GM18868 (cell line): ENCODE measurements at regions not wholly inside any gene's neighbourhood (a gene's known extent, or its start where the extent isn't known, plus 50 kb on each side); places are given as distances from the start of the nearest gene placed in this dataset.
"Not testable (repeated sequence)": the region's sequence is repeated elsewhere in the genome, so short reads cannot be mapped to it uniquely, and the experiment has no call there.

Experiments
- ATAC-seq: cut with Tn5 transposase; IDR thresholded peaks from one replicate; pipeline ENCODE4 v1.9.1; 2021; ENCODE audit warnings: mild to moderate bottlenecking, moderate library complexity; ENCODE audit not compliant: unreplicated experiment

- ATAC-seq = no peak
These were observed 547.2 kb downstream of the ANKRD7 start for GRCh38 chr7:118771672-118772071.

GRCh38 chr7:118777308-118777707 is 552.8 kb downstream of the ANKRD7 start:
- no peak for ATAC-seq

- ATAC-seq = no peak
These were observed 568.2 kb downstream of the ANKRD7 start for GRCh38 chr7:118792682-118793081.

- ATAC-seq = no peak
These were observed 569.1 kb downstream of the ANKRD7 start for GRCh38 chr7:118793582-118793981.

- no peak for ATAC-seq
These were observed 569.9 kb downstream of the ANKRD7 start for GRCh38 chr7:118794419-118794818.

DNA sequence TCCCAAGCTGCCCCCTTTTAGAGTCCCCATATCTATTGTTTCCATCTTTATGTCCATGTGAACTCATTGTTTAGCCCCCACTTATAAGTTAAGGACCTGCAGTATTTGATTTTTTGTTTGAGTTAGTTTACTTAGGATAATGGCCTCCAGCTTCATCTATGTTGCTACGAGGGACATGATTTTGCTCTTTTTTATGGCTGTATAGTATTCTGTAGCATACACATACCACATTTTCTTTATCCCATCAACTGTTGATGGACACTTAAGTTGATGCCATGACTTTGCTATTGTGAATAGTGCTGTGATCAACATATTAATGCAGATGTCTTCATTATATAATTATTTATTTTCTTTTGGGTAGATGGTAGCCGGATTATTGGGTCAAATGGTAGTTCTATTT is 576.9 kb downstream of the ANKRD7 start:
- ATAC-seq = no peak

GRCh38 chr7:118802726-118803125 is 578.2 kb downstream of the ANKRD7 start:
- no peak for ATAC-seq

GRCh38 chr7:118826246-118826645 is 601.7 kb downstream of the ANKRD7 start:
- no peak for ATAC-seq

GRCh38 chr7:118836933-118837332 is 612.4 kb downstream of the ANKRD7 start:
- peak; percentile 98 for ATAC-seq

GRCh38 chr7:118839515-118839914 is 615.0 kb downstream of the ANKRD7 start:
- ATAC-seq = no peak

DNA sequence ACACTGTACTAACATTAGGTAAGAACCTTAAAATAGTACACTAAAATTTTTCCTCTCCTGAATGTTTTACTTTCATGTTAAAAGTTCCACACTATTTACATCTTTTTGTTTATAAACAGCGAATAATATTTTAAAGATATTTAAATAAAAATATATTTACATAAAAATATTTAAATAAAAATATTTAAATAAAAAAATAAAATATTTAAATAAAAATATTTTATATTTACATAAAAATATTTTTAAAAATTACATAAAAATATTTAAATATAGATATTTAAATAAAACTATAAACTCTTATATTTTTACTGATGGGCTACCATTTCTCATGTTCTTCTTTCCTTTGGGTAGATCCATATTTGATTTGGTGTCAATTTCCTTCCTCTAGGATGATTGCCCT is 619.0 kb downstream of the ANKRD7 start:
- ATAC-seq = no peak

GRCh38 chr7:118844748-118845147 is 620.2 kb downstream of the ANKRD7 start:
- no peak for ATAC-seq

DNA sequence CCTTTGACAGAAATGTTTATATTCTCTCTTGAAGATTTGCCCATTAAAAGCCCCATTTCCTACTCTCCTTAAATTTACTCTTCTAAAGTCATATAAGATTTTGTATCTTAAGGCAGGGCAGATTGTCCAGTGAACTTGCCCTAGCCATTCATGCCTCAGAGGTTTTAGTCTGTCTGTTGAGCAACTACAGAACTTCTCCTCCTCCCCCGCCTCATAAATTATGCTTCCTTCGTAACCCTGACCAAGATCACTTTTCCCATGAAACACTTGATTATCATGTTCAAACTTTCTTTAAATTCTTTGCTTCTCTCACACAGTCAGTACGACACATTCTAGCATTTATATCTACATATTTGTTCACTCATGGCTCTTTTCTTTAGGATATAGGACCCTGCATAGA is 621.3 kb downstream of the ANKRD7 start:
- ATAC-seq = no peak

DNA sequence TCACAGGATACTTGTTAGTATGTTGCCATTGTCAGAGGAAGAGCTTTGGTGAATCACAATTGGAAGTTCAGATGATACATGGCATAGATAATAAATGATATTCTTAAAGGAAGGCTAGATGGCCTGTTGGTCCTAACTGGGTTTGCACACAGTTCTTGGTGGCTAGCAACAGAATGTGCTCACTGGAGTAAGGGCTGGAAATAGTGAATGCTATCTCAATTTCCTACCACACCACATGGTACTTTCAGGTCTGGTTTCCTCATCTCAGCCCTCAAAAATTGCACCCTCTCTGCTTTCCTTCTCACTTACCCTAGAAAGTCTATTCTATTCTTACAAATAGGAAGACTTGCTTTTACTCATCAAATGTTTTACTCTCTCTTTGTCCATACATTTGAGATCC is 622.5 kb downstream of the ANKRD7 start:
- ATAC-seq = no peak

DNA sequence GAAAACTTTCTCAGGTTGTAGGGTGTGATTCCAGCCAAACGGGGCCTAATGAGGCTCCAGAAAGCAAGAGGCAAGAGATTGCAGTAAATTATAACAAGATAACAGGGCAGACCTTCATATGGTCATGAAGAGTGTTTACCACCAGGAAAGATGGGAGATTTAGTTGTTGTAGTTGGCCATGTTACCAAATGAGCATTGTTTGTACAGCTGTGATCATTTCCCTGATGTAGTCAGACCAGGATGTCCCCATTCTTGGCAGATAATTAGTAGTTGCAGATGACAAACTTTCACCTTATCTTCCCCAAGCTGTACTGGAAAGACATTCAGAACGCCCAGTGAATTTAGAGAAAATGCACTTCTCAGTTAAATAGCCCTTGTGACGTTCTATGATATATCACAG is 630.8 kb downstream of the ANKRD7 start:
- no peak for ATAC-seq

GRCh38 chr7:118858651-118859149 is 634.2 kb downstream of the ANKRD7 start:
- ATAC-seq = no peak

- no peak for ATAC-seq
These were observed 637.1 kb downstream of the ANKRD7 start for GRCh38 chr7:118861581-118861980.

- no peak for ATAC-seq
These were observed 638.2 kb downstream of the ANKRD7 start for GRCh38 chr7:118862740-118863139.

DNA sequence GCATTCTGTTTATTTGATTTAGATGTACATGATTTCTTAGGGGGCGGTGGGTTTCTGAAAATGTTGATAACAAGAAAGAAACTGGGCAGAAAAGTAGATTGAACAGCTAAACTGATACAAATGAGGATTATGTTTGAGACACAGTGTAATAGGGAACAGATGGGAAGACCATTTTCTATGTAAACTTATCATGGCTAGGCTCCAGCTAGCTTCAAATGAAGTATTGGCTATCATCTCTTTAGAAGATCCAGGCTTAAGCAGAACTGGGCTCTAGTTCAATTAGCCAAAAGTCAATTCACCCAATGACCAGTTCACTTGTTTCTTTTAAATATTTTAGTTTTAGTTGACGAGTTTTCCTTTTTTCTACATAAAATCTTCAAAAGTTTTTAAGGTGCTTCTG is 639.5 kb downstream of the ANKRD7 start:
- ATAC-seq = no peak

- no peak for ATAC-seq
These were observed 643.4 kb downstream of the ANKRD7 start for GRCh38 chr7:118867860-118868259.

DNA sequence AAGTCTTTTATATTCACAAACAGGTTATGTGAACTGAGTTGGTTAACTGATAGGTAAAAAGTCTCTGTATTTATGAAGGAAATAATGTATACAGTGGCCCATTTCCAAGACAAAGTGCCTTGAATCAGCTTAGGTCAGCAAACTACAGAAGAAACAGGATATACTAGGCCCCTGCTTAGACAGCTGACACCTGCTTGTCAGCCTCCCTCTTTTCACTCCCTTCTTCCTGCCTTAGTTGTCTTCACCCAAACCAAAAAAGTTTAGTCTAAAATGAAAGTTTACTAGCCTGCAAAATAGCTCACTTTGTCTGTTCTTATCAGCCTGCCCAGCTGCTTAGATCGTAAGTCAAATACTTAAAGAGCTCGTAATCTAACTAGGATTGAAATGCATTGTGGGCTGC is 644.6 kb downstream of the ANKRD7 start:
- ATAC-seq = not testable (repeated sequence)

DNA sequence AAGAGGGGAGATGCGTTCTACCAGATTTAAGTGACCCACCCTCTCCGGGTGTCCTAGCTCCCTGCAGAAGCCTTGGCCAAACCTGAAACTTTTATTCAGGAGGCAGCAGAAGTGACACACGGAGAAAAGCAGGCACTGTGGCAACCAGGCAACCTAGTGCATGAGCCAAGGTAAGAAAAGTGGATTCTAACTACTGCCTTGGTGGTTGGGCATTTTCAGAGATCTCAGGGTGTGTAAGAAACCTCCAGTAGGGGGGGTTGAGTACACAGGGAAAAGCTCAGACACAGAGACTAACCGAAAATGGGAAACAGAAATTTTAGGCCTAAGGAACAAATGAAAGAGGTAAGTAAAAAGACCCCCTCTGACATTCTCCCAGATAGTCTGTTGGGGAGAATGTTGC is 645.7 kb downstream of the ANKRD7 start:
- ATAC-seq = peak; percentile 78

DNA sequence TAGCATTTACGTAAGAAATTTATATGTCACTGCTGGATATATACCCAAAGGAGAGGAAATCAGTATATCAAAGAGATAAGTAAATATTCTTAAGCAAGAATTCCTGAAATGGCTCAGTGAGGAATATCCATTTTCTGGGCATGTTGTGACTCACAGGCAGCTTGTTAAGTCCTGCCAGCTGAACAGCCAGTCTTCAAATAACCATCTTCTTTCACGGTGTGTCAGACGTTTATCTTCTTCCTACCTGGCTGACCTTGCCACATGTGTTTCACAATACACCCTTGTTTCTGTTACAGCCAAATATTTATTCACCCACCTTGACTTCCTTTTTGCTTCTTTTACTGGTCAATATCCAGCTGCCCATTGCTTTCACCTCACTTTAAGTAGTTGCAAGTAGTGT is 648.1 kb downstream of the ANKRD7 start:
- ATAC-seq = no peak

GRCh38 chr7:118877187-118877586 is 652.7 kb downstream of the ANKRD7 start:
- ATAC-seq = no peak
